Stomach (tissue), 4 donors: ENCODE measurements at regions not wholly inside any gene's neighbourhood (a gene's known extent, or its start where the extent isn't known, plus 50 kb on each side); places are given as distances from the start of the nearest gene placed in this dataset.

Experiments used
- CTCF ChIP-seq, 7 experiments: fragments of 450-650 bp in 4 of 7; fragments of 200-600 bp in 3 of 7; sonication (generic) in 3 of 7; IDR thresholded peaks; one replicate each; pipeline ENCODE4 v1.5.1; 2016 to 2019; ENCODE audit warnings: antibody characterized with exemption in 7 of 7, control low read depth in 2 of 7, mild to moderate bottlenecking in 1 of 7
- POLR2A ChIP-seq, 4 donors: fragments of 450-650 bp; IDR thresholded peaks; one replicate each; pipeline ENCODE4 v1.6.1; 2016; ENCODE audit warnings: antibody characterized with exemption in 4 of 4, control low read depth in 2 of 4, mild to moderate bottlenecking in 1 of 4, moderate library complexity in 1 of 4

DNA sequence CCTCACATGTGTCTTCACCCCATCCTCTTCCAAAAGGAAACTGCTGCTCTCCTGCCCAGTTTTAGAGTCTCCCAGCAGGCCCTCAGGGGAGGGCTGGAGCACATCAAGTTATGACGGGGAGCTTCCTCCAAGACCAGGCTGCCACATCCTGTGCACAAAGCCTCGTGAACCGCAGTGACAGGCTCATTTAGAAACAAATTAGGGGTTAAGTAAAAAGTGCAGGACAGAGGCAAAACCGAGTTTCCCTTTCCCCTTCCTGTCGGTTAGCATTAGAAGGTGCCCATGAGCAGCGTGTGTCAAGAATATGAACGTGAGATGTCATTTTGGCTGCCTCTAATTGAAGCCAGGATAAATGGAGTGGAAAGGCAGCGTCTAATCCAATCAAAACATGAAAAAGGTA is 199.7 kb downstream of the ARRDC4 start:
- TF ChIP-seq POLR2A (IDR thresholded peaks at IDR 0.05) (no peak), CTCF (IDR thresholded peaks at IDR 0.05) (no peak)
